Osteoblast (primary cell): ENCODE measurements at regions not wholly inside any gene's neighbourhood (a gene's known extent, or its start where the extent isn't known, plus 50 kb on each side); places are given as distances from the start of the nearest gene placed in this dataset.

ENCODE experiments used
- DNase-seq: peaks from one replicate; pipeline ENCODE4 v3.0.0; 2011; ENCODE audit warnings: low spot score, mixed read lengths; ENCODE audit not compliant: insufficient read length; ENCODE audit errors: missing footprints
- H2AFZ ChIP-seq: 2 replicates; pipeline ENCODE4 v1.6.0; 2011; ENCODE audit warnings: mild to moderate bottlenecking, low read length
- H3K27ac ChIP-seq: 2 replicates; pipeline ENCODE4 v1.5.1; 2011; ENCODE audit warnings: mild to moderate bottlenecking, low read depth, low read length, moderate library complexity
- H3K27me3 ChIP-seq: 2 replicates; pipeline ENCODE4 v1.6.0; 2012; ENCODE audit warnings: mild to moderate bottlenecking, control low read depth, inconsistent platforms, low read length, moderate library complexity; ENCODE audit not compliant: insufficient read depth
- H3K36me3 ChIP-seq: 2 replicates; pipeline ENCODE4 v1.5.1; 2011; ENCODE audit warnings: mild to moderate bottlenecking, low read length, control low read depth, moderate library complexity; ENCODE audit not compliant: insufficient read depth
- H3K4me1 ChIP-seq: 2 replicates; pipeline ENCODE4 v1.5.1; 2011; ENCODE audit warnings: mild to moderate bottlenecking, low read length, control low read depth, moderate library complexity; ENCODE audit not compliant: insufficient read depth
- H3K4me2 ChIP-seq: 2 replicates; pipeline ENCODE4 v1.6.0; 2011; ENCODE audit warnings: mild to moderate bottlenecking, low read length; ENCODE audit not compliant: insufficient read depth
- H3K4me3 ChIP-seq: fragments of 200-600 bp; sonication (generic); 3 replicates; pipeline ENCODE4 v1.5.1; 2012; ENCODE audit warnings: mild to moderate bottlenecking, low read length, inconsistent platforms; ENCODE audit not compliant: insufficient read depth
- H3K79me2 ChIP-seq: 2 replicates; pipeline ENCODE4 v1.6.0; 2012; ENCODE audit warnings: mild to moderate bottlenecking, low read length, control low read depth, inconsistent platforms; ENCODE audit not compliant: insufficient read depth
- H3K9me3 ChIP-seq: 2 replicates; pipeline ENCODE4 v1.5.1; 2011; ENCODE audit warnings: low read depth, low read length, control low read depth
- H4K20me1 ChIP-seq: 2 replicates; pipeline ENCODE4 v1.6.0; 2012; ENCODE audit warnings: mild to moderate bottlenecking, low read length, control low read depth; ENCODE audit not compliant: insufficient read depth
- TF ChIP-seq, protein P1 (sequence below): IDR thresholded peaks from 2 replicates; pipeline ENCODE4 v1.5.1; 2011; ENCODE audit warnings: mild to moderate bottlenecking, low read depth, low read length, moderate library complexity; ENCODE audit errors: extremely low read depth

- TF ChIP-seq, protein P1, sequence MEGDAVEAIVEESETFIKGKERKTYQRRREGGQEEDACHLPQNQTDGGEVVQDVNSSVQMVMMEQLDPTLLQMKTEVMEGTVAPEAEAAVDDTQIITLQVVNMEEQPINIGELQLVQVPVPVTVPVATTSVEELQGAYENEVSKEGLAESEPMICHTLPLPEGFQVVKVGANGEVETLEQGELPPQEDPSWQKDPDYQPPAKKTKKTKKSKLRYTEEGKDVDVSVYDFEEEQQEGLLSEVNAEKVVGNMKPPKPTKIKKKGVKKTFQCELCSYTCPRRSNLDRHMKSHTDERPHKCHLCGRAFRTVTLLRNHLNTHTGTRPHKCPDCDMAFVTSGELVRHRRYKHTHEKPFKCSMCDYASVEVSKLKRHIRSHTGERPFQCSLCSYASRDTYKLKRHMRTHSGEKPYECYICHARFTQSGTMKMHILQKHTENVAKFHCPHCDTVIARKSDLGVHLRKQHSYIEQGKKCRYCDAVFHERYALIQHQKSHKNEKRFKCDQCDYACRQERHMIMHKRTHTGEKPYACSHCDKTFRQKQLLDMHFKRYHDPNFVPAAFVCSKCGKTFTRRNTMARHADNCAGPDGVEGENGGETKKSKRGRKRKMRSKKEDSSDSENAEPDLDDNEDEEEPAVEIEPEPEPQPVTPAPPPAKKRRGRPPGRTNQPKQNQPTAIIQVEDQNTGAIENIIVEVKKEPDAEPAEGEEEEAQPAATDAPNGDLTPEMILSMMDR: no peak
These were observed 580.1 kb downstream of the ALG10 start for GRCh38 chr12:34602213-34602940.

GRCh38 chr12:34603382-34604035 is 581.2 kb downstream of the ALG10 start:
- Histone ChIP-seq H3K4me2 (no peak overlapping the region), H3K4me1 (no peaks in the 10 kb centered on the region), H3K27ac (no peak overlapping the region), H3K36me3 (no peaks in the 10 kb centered on the region), H3K79me2 (no peaks in the 10 kb centered on the region), H3K9me3 (no peaks in the 10 kb centered on the region), H4K20me1 (no peaks in the 10 kb centered on the region), H2AFZ (no peak overlapping the region), H3K4me3 (no peak overlapping the region), H3K27me3 (no peaks in the 10 kb centered on the region)
- peak; percentile 73 for DNase-seq
- TF ChIP-seq, protein P1: no peak

More at GRCh38 chr12:34602213-34602940, 580.1 kb downstream of the ALG10 start:
- Histone ChIP-seq H3K9me3 (no peaks in the 10 kb centered on the region), H3K4me1 (no peaks in the 10 kb centered on the region), H3K27me3 (no peaks in the 10 kb centered on the region), H3K27ac (no peak overlapping the region), H3K4me3 (no peak overlapping the region), H4K20me1 (no peaks in the 10 kb centered on the region), H3K4me2 (no peak overlapping the region), H3K36me3 (no peaks in the 10 kb centered on the region), H2AFZ (no peak overlapping the region), H3K79me2 (no peaks in the 10 kb centered on the region)
- DNase-seq: no peak

GRCh38 chr12:34604227-34604626 is 581.9 kb downstream of the ALG10 start:
- H3K9me3 ChIP-seq: no peaks in the 10 kb centered on the region
- no peak for DNase-seq

More at GRCh38 chr12:34604227-34604626, 581.9 kb downstream of the ALG10 start:
- no peak overlapping the region for H3K27ac ChIP-seq
- no peak overlapping the region for H2AFZ ChIP-seq
- H3K27me3 ChIP-seq: no peaks in the 10 kb centered on the region
- no peaks in the 10 kb centered on the region for H3K36me3 ChIP-seq
- H3K4me2 ChIP-seq: no peak overlapping the region
- TF ChIP-seq, protein P1: no peak
- H3K4me3 ChIP-seq: no peak overlapping the region
- H3K4me1 ChIP-seq: no peaks in the 10 kb centered on the region
- no peaks in the 10 kb centered on the region for H3K79me2 ChIP-seq
- no peaks in the 10 kb centered on the region for H4K20me1 ChIP-seq
